COR-L47 (cell line): ENCODE measurements at regions not wholly inside any gene's neighbourhood (a gene's known extent, or its start where the extent isn't known, plus 50 kb on each side); places are given as distances from the start of the nearest gene placed in this dataset.
A peak's percentile ranks its signal among the peaks of the same experiment; 100 is the strongest.

ENCODE experiments used
- DNase-seq: peaks from one replicate; lab custom pipeline; 2025; lab: John Stamatoyannopoulos, UW

DNA sequence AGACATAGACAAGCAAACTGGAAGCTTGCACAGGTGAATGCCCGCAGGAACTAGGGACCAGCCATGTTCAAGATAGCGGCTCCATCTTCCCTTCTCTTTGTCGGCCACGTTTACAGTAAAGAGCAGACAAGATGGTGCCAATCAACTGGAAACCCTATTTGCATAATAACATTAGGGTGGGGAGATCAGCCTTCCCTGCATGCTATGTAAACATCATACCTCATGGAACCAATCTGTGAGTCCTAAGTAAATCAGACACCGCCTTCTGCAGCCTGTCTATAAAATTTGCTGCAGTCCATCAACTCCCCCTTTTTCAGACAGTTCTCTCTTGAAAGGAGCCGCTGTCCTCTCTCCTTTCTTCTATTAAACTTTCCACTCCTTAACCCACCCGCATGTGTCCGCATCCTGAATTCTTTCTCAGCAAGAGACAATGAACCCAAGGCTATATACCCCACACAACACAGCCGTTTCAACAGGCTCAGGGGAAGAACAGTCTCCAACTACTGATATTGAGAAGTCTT lies 384.4 kb downstream of the EIPR1 start:
- DNase-seq, result peak; percentile 4

DNA sequence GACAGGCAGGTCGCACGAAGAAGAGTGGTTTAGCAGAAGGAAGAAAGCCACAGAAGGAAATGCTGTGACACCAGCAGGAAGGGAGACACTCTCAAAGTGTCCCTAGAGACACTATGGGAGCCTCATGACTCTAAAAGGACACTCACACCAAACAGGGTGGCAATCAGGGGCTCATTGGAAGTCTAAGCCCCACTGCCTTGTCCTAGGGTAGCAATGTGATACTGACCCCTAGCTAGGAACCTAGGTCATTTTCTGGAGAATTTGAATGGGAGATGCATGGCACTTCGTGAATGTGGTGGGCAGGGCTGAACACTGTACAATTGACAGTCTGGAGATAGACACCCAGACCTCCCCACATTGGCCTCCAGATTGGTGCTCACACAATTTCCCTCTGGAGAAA lies 385.0 kb downstream of the EIPR1 start:
- DNase-seq, result no peak

DNA sequence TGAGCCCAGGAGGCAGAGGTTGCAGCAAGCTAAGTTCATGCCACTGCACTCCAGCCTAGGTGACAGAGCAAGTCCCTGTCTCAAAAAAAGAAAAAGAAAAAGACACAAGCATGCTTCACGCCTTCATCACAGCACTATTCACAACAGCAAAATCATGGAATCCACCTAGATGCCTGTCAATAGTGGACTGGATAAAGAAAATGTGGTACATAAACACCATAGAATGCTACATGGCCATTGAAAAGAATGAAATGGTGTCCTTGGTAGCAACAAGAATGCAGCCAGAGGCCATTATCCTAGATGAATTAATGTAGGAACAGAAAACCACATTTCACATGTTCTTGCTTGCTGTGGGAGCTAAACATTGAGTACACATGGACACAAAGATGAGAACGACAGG lies 392.6 kb downstream of the EIPR1 start:
- no peak for DNase-seq

GRCh38 chr2:2981000-2981399 lies 396.6 kb downstream of the EIPR1 start:
- DNase-seq, result no peak

- DNase-seq, result no peak
Observed at GRCh38 chr2:2974982-2975381, 402.6 kb downstream of the EIPR1 start.

DNA sequence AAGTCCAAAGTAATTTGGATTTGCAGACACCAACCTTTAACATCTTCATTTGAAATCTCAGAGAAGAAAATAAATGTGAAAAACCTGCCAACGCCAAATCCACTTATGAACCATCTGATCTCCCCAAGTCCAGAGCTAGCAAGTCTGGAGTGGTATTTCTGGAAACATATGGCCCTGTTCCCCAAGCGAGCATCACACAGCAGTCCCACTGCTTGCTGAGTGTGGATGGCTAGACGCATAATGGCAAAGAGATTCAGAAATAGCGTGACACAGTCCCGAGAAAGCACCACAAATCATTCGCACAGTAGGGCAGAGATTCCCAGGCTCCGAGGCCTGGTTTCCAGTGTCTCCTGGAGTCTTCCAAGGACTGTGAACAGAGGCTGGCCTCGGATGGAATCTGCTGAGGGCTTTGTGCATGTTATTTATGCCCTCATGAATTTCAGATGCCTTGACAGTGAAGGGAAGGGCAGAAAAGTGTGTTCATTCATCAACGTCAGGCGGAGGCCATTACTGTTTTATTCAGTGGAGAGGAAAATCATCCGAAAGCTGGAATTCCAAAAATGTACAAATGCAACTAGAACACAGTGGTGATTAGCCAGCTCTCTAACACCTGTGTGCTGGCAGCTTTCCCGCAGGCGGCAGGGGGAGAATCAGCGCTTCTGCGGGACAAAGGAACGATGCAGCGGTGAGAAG lies 417.0 kb downstream of the EIPR1 start:
- no peak for DNase-seq

DNA sequence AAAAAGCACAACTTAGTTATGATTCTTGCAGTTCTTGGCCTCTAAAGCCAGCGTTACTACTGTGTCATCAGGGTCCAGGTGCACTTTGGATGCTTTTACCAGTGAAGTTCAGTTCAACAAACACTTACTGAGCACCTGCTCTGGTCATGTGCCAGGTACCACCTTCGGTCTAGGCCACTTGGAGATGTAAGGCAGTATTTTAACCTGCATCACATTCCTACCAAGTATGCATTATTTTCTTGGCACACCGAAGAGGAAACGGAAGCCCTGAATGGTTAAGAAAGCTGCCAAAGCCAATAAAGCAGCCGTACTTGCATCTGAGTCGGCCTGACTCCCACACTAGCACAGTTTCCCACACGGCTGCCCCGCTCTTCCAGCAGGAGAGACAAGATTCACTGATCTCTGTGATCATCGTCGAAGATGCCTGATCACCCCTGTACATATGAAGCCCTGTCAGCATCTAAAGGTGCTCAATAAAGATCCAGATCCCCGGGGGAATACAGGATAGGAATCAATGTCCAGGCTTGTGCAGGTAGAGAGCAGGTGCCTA lies 427.1 kb downstream of the EIPR1 start:
- DNase-seq, result no peak

DNA sequence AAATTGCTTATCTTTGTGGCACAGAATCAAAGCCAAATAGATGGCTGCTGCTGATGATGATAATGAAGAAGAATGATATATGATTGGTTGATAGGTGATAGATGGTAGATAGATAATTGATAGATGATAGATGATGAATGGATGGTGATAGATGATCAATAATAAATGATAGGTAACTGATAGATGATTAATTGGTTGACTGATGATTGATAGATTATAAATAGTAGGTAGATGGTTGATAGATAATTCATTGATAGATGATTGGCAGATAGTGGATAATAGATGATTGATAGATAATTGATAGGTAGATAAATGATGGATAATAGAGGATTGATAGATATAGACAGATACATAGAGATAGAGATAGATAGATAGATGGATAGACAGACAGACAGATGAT lies 430.2 kb downstream of the EIPR1 start:
- no peak for DNase-seq

DNA sequence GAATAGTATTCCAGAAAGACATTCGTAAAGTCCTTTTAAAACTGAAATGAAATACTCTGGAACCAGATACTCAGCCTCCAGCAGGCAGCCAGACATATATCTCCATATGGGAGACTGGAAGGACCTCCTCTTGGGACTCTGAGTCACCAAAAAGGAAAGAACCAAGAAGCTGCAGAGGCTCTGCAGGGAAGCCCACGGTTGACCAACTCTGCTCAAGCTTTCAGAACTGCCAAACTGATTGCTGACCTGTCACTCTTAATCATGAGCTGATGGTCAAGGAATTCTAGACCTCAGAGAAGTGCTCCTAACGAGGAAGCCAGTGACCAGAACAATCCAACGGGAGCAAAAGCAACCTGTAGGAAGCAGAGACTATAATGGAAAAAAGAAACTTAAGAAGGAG lies 434.7 kb downstream of the EIPR1 start:
- DNase-seq, result no peak

- DNase-seq, result no peak
Observed at GRCh38 chr2:2942225-2942624, 435.4 kb downstream of the EIPR1 start.

DNA sequence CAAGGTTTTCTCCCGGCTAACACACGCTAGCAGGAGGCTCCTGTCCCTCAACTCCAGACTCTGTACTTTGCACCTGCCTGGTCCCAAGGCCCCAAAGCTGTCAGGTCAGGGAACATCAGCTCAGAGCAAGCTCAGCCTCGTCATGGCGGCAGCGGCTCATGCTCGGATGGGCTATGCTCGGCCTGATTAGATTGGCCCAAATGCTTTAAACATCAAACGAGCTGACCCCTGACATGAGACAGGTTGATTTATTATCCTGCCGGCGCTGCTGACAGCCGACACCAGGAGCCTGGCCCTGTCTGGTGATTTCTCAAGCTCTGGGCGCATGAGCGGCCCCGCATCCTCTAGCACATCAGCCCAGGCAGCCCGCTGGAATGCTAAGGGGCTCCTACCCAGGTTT lies 436.4 kb downstream of the EIPR1 start:
- DNase-seq, result no peak

GRCh38 chr2:2940702-2941101 lies 436.9 kb downstream of the EIPR1 start:
- no peak for DNase-seq

DNA sequence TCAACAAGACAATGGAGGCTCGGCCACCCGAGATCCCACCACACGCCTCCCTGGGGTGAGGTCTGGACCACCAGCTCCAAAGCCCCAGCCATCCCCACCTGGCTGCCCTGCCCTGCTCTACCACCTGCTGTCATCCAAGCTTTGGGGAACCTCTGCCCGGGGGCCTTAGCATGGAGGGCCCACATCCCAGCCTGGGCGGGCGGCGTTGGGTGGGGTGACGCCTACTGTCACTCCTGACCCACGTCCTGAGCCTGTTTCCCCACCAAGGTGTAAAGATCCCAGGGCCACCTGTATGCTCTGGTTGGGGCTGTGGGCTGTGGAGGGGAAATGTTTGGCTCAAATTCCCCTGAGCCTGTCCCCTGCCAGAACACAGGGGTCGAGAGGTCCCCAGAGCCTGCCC lies 437.6 kb downstream of the EIPR1 start:
- no peak for DNase-seq

GRCh38 chr2:2939078-2939795 lies 438.4 kb downstream of the EIPR1 start:
- no peak for DNase-seq

- no peak for DNase-seq
Observed at GRCh38 chr2:2938481-2938880, 439.1 kb downstream of the EIPR1 start.

GRCh38 chr2:2935445-2936149 lies 442.0 kb downstream of the EIPR1 start:
- DNase-seq, result no peak

DNA sequence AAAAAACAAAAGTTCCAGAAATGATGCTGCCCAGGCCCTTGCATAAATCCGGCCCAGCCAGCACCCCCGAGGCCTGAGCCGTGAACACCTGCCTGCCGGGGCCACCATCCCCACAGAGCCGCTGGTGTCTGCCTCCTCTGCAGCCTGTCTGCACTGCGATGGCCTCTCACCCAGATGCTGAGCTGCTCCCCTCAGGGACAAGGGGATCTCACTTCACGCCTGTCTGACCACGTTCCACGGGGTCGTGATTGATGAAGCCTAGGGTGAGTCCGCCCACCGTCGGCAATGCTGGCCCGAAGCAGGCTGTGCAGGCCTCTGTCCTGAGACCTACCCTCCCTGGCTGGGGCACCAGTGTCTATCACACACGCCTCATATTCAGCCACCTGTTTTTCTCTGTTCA lies 444.2 kb downstream of the EIPR1 start:
- DNase-seq, result no peak

DNA sequence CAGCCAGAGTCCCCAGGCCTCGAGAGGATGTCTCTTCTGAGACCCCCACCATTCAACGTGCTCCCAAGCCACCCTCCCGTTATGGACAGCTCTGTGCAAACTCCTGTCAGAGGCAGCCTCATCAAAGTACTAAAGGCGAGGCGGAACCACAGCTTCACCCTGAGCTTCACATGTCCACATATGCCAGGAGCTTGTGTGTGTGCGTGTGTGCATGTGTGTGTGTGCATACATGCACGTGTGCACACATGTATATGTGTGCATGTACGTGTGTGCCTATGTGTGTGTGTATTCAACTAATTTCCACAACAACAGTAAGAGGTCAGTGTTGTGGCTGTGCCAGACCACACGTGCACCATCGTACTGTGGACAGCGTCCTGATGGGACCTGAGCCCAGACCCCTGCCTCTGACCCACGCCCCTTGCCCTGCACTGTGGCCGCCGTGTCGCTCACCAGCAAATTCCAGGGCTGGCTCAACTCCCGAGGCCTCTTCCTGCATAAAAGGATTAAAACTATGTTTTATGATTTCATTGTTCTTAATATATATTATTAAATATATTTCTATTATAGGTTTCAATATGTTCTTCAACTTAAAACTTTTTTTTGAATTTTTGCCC lies 444.8 kb downstream of the EIPR1 start:
- DNase-seq, result no peak

GRCh38 chr2:2932189-2932588 lies 445.4 kb downstream of the EIPR1 start:
- DNase-seq, result no peak

- DNase-seq, result no peak
Observed at GRCh38 chr2:2931318-2932075, 446.1 kb downstream of the EIPR1 start.

DNA sequence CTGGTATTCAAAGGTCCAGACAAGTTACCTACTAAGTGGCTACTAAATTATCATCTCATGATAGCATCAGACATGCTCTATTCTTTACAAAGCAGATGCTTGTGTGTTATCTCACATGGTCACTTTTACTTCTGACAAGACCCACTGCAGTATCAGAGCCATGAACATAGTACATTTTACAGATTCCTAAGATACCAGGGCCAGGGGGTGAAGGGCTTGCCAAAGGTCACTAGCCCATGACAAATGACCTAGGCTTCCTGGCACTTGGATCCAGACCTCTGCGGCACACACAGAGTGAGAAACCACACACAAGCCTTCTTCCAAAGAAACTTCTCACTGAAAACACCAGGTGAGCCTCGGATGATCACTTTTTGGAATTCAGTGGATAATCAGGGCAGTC lies 446.8 kb downstream of the EIPR1 start:
- DNase-seq, result no peak

DNA sequence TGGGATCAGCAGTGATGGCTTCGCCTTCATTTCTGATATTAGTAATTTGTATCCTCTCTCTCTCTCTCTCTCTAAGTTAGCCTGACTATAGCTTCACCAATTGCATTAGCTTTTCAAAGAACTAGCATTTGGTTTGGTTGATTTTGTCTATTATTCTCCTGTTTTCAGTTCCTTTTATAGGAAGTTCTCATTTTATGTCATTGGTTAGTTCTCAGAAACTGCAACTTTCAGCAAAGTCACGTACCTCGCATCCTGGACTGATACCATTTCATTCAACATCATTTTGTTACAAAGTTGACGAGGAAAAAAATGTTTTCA lies 450.8 kb downstream of the EIPR1 start:
- no peak for DNase-seq
